ENCODE measurements at regions not wholly inside any gene's neighbourhood (a gene's known extent, or its start where the extent isn't known, plus 50 kb on each side); places are given as distances from the start of the nearest gene placed in this dataset.

DNA sequence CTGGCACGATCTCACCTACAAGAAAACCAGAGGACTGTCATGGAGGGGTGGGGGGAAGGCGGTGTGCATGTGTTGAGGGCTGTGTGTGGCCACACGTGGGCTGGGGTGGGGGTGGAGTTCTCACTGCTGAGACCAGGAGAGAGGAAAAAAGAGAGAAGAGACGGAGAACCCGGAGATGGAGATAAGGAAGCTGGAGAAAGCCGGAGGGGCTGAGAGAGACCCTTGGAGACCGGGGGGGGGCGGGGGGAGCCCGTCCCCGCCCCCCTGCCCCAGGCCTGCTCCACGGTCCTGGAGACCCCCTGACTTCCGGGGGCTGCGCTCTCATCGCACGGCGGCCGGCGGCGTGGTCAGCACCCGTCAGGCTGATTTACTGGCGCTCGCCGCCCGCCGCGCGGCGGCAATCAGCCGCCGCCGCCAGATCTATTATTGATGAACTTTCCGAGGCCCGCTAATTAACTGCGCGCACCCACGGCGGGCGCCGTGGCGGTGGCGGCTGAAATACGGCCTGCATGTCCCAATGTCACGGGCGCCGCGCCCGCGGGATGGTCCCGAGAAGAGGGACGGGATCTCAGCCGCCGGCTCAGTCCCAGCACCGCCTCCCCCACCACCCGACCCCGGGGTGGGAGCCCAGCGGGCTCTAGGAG is 187.4 kb downstream of the MN1 start:
- no peak for DNase-seq

DNA sequence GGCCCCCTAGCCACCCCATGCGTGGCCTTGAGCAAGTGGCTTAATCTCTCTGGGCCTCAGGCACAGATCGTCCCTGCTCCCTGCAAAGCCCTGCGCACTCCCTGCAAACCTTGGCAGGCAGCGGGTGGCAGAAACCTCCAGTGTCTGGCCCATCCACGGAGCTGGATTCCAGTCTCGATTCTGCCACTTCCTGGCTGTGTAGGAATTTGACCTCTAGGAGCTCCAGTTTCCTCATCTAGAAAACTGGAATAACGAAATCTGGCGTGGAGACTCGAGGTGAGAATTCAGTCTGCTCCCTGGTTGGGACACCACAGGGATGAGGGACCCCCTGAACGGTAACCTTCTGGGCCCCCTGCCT is 186.9 kb downstream of the MN1 start:
- no peak for DNase-seq

- no peak for DNase-seq
Observed at GRCh38 chr22:27615408-27615807, 186.1 kb downstream of the MN1 start.

GRCh38 chr22:27616033-27616432 is 185.5 kb downstream of the MN1 start:
- no peak for DNase-seq

DNA sequence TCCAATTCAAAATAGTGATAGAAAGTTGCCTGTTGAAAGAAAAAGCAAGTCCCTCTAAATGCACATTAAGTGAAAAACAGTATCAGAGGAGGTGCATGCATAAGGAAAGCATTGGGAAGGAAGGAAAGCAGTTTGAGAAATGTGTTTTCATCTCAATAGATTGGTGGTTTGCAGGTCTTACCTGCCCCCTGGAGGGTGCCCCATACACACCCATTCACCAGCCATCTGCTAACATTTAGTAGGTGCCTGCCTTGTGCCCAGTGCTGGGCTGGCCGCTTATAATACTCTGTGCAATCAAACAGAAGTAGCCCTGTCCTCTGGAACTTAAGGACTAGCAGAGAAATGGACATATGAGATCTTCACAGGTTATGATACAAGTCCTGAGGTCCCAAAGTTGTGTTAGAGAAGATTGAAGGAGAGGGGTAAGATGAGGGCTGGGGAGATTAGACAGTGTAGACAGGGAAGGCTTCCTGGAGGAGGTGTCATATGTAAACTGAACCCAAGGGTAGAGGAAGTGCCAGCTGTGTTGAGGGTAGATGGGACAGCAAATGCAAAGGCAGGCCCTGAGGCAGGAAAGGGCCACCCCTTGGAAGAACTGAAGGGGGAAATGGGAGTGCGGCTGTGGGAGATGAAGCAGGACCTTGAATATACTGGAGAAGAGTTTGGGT is 184.2 kb downstream of the MN1 start:
- DNase-seq = no peak

GRCh38 chr22:27620367-27621154 is 181.0 kb downstream of the MN1 start:
- no peak for DNase-seq

DNA sequence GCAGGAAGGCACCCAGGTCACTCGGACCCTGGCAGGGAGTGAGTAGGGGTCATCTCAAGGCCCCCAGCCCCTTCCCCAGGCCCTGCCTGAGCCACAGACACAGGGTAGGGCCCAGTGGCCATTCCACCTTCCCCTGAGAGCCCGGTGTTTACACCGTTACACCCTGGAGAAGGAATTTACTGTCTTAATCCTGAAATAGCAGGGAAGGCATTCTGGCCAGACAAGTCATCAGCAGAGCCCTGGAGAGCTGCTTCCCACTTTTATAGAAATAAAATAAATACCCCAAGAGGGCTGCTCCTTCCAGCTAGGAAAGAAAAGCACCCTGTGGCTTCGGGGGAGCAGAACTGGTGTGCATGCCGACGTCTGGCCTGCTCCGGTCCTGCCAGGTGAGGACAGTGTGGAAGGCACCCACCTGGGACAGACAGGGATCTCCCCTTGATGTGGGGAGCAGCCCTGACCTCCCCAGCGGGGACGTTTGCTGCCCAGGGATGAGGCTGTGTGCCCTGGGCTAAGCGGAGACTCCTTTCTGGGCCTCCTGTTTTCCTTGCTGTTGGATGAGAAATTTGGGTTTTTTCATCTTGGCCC is 180.0 kb downstream of the MN1 start:
- DNase-seq = no peak

GRCh38 chr22:27624042-27624441 is 177.5 kb downstream of the MN1 start:
- no peak for DNase-seq

DNA sequence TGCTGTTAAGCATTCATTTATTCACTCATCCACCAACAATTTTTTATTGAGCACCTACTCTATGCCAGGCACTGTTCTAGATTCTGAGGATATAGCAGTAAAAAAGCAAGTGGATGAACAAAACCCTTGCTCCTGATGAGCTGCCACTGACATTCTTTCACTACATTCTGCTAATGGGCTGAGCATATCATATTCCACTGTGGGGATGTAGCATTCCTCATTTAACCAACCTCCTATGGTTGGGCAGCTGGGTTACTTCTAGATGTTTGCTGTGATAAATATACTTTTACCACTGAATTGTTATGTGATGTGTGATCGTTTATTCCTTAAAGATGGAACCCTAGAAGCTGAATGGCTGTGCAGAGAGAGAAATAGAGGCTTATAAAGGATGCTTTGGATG is 176.9 kb downstream of the MN1 start:
- no peak for DNase-seq

DNA sequence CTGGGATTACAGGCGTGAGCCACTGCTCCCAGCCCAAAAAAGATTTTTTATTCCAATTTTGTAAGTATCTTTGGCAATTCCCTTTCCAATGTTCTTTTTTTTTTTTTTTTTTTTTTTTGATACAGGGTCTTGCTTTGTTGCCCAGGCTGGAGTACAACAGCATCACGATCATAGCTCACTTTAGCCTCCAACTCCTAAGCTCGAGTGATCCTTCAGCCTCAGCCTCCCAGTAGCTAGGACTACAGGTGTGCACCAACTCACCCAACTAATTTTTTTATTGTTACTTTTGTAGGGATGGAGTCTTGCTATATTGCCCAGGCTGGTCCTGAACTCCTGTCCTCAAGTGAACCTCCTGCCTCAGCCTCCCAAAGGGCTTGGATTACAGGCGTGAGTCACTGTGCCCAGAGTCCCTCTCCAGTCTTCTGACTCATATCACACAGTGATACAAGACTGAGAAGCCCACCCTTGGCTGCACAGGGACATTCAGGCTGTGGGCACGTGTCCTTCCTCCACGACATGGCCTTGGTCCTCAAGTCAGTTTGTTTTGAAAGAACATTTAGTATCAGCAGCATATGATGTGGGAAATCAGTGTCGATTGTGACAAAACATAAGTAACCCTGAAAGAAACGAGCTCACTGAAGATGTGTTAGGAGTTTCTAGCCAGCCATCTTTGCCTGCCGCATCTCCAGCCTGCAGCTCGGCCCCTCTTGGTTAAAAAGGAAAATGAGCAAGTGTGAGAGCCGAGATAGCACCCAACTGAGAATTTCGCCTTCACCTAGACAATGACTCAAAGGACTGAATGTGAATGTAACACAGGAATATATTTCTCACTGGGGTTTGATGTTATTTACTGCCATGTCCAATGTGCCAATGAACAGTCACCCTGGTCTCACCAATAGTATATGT is 175.5 kb downstream of the MN1 start:
- DNase-seq = no peak

GRCh38 chr22:27626675-27627443 is 174.7 kb downstream of the MN1 start:
- DNase-seq = no peak

DNA sequence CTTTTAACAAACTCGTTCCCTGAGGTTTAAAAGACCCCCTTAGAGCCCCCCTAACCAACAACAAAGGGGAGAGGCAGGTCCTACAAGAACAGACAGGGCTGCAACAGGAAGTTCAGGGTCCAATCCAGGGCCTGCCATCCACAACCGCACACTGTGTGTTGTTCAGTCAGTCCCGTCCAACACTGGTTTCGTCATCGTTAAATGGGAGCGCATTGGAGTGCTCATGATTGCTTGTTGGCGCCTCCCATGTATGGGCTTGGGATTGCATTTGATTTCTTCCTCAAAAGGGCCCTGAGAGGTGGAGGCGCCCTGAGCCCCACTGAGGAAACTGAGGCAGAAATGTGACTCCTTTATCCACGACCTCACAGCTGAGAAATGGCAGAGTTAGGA is 174.1 kb downstream of the MN1 start:
- DNase-seq = no peak

DNA sequence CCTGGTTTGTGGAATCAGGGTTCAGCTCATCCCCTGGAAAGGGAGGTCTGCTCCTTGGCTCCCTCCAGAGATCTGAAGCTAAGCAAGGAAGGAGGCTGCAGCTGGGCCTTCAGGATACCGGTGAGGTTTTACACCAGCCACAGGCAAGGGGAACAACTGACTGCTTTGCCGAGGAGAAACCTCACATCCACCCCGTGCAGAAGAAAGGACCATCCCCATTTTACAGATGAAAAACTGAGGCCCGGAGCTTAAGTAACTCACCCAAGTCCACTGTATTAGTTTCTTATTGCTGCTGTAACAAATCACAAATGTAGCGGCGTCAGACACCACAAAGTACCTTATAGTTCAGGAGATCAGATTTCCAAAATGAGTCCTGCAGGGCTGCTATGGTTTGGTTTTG is 173.7 kb downstream of the MN1 start:
- no peak for DNase-seq

DNA sequence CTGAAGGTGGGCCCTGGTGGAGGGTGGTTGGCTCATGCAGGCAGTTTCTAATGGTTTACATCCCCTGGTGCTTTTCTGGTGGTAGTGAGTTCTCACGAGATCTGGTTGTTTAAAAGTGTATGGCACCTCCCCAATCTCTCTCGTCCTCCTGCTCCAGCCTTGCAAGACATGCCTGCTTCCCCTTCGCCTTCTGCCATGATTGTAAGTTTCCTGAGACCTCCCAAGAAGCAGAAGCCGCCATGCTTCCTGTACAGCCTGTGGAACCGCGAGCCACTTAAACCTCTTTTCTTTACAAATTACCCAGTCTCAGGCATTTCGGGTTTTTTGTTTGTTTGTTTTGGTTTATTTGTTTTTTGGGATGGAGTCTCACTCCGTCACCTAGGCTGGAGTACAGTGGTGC is 173.2 kb downstream of the MN1 start:
- no peak for DNase-seq

- no peak for DNase-seq
Observed at GRCh38 chr22:27628891-27629631, 172.5 kb downstream of the MN1 start.

DNA sequence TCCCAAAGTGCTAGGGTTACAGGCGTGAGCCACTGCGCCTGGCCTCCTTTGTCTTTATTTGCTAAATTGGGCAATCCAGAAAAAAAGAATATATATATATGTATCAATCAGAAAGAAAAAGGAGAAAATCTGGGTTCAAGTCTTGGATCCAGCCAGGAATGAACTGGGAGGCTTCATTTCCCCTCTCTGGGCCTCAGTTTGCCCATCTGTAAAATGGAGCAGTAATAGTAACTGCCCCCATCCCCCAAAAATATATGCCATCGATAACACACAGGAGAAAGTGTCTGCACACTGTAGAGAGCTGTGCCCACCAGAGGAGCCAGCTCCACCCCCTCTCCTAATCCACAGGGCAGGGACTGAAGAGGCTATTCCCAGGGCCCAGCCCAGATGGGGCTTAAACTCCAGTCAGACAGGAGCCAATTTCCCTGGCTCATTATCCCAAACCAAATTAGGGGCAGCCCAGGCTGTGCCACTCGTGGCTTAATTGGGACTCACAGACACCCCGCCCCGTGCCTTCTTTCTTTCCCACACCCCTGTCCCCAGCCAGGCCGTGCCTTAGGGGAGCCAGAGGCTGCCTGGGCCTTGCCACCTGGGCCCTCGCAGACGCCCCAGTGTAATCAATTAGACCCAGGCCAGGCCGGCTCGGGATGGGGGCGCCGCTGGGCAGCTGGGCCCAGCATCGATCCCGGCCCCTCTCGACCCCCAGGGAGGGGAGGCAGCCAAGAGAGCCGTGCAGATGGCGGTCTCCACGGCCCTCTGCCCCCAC is 171.5 kb downstream of the MN1 start:
- no peak for DNase-seq

GRCh38 chr22:27630754-27631153 is 170.8 kb downstream of the MN1 start:
- no peak for DNase-seq

DNA sequence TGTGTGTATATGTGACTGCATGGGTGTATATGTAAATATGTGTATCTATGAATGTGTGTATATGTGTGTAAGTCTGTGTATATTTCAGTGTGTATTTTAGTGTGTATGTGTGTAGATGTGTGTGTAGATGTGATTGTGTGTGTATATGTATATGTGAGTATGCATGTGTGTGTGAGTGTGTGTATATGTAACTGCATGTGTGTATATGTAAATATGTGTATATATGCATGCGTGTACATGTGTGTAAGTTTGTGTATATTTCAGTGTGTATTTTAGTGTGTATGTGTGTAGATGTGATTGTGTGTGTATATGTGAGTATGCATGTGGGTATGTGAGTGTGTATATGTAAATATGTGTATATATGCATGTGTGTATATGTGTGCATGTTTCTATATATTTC is 169.9 kb downstream of the MN1 start:
- DNase-seq = no peak

DNA sequence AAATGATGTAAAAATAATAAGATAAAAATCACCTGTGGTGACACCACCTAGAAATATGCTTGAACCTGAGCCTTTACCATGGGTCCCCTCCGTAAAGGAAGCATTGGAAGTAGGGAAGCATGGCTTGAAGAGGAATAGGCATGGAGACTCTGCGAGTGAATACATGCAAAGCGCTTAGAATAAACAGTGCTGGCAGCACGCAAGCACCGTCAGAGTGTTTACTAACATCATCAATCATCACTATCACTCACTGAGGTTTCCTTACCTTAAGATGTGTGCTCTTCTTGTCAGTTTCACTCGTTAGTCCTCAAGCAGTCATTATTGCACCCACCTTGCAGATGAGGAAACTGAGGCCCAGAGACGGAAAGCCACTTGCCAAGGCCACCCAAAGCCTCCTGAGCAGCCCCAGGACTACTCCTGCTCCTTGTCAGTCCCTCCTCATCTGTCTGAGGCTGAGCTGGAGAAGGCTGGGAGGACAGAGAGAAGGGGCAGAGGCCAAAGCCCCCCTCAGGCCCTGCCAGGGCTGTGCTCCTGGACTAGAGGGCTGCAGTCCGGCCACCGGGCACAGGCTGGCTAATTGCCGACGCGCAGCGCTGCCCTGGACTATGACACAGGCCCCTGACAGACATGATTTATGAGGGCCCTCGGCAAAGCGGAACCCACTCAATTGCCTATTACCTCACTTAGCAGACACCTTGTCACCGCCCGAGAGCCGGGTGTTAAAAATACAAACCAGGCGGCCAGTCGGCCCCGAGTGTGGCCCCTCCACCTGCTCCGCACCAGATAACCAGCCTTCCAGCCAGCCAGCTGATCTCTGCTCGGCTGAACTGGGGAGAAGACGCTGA is 168.9 kb downstream of the MN1 start:
- no peak for DNase-seq

Measured in stimulated activated CD4-positive, alpha-beta T cell treated with anti-CD3 and anti-CD28 coated beads, Interleukin-12 subunit alpha, Interleukin-12 subunit beta, amount 100 ng/mL, for 4 hours (primary cell).